ENCODE measurements at regions not wholly inside any gene's neighbourhood (a gene's known extent, or its start where the extent isn't known, plus 50 kb on each side); places are given as distances from the start of the nearest gene placed in this dataset.
"Not testable (repeated sequence)": the region's sequence is repeated elsewhere in the genome, so short reads cannot be mapped to it uniquely, and the experiment has no call there.

GRCh38 chr17:71748872-71749271, 371.9 kb upstream of the SOX9 start:
- ATAC-seq (ENCODE audit: poor library complexity) (no peak), DNase-seq (no peak)
- intact Hi-C loops (cut with DNase I) = no loop called here

DNA sequence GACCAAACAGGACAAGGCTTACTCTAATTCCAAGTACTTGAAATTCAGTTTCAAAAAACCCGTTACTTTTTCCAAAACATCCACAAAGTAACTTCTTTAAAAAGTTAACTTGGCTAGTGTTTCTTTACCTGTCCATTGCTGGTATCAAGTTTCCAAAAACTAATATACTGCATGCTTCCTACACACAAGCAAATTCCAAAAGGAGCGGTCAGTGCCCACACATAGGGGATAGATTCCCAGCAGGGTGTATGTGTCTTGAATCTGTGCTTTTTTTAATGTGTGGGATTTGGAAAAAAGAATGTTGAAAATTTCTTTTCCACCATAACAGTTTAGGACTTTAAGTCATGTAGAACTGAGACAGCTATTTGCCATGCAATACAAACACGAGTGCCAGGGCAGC, 367.8 kb upstream of the SOX9 start:
- no peak for DNase-seq
- intact Hi-C loops (cut with DNase I) = no loop called here
- ATAC-seq (ENCODE audit: poor library complexity) = no peak

GRCh38 chr17:71757156-71757555, 363.7 kb upstream of the SOX9 start:
- no peak for DNase-seq
- ATAC-seq (ENCODE audit: poor library complexity) = no peak
- intact Hi-C loops (cut with DNase I) = no loop called here

DNA sequence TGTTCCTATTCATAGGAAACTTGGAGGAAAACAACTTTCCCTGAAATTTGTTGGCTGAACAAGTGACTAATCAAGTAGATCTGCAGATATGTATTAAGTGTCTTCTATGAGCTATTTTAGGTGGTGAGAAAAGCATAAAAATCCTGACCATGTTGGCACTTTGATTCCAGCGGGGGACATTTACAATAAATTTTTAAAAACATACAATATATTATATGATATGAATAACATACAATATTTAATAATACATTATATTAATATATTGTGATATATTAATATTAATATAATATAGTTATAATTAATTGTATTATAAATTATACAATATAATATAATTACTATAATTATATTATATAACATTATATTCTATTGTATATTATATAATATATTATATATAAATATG, 362.9 kb upstream of the SOX9 start:
- intact Hi-C loops (cut with DNase I) = no loop called here
- DNase-seq (no peak), ATAC-seq (ENCODE audit: poor library complexity) (no peak)

DNA sequence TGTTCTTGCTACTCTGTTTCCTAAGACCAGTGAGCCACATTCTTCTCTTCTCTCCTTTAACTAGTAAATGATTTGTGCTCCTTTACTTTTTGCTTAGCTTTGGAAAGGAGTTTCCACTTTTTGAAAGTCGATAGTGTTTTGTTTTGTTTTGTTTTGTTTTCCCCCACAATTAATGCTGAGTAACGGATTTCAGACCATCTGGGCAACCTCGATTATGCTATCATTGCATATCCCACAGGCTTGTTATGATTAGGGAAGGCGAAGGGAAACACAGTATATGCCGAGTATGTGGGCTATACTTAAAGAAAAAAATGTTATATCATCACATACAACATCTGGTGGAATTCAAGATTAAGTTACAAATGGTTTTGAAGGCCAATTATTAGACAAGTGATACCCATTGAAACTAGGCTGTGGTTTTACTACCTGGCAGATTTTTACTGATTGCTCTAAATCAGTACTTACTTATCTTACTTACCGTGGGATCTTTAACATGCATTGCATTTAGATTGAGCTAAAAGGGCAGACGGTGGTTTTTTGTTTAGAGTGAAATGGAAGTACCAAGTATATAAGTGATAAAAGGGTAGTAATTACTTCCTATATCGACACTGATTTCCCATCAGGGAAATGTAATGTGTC, 361.3 kb upstream of the SOX9 start:
- intact Hi-C loops (cut with DNase I) = no loop called here
- DNase-seq (no peak), ATAC-seq (ENCODE audit: poor library complexity) (no peak)

GRCh38 chr17:71760062-71760720, 360.6 kb upstream of the SOX9 start:
- no peak for DNase-seq
- ATAC-seq (ENCODE audit: poor library complexity) = no peak
- intact Hi-C loops (cut with DNase I) = no loop called here

DNA sequence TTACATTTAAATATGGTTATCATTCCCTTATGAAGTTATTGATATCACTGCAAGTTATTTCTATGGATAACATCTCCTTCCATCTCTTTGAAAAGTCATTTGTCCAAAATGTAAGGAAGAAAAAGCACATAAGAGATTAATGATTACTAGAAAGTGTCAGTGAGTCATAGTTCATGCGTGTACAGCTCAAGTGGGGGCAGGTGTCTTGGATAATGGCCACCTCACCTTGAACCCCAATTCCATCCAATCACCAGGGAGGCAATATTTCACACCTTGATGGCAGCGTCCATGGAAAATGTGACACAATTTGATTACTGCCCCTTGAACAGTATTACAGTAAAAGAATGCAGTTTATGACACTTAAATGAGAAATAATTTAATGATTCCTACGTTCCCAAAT, 358.3 kb upstream of the SOX9 start:
- intact Hi-C loops (cut with DNase I) = no loop called here
- ATAC-seq (ENCODE audit: poor library complexity) = no peak
- no peak for DNase-seq

DNA sequence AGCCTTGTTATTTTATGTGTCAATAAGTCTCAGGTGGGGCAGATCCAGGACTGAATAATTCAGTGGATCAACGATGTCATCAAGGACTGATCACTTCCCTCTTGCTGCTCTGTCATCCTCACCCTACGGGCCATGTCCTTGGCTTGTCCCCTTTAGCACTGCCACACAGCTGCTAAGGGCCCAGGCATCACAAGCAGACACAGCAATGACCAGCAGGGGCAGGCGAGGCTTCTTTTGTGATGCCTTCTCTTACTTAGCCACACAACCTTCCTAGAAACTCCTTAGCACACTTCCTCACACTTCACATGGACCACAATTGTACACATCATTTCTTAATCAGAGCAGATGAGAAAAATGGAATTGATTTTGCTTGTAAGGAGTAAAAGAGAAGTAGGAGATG, 356.3 kb upstream of the SOX9 start:
- no peak for ATAC-seq (ENCODE audit: poor library complexity)
- DNase-seq = no peak
- intact Hi-C loops (cut with DNase I) = no loop called here

DNA sequence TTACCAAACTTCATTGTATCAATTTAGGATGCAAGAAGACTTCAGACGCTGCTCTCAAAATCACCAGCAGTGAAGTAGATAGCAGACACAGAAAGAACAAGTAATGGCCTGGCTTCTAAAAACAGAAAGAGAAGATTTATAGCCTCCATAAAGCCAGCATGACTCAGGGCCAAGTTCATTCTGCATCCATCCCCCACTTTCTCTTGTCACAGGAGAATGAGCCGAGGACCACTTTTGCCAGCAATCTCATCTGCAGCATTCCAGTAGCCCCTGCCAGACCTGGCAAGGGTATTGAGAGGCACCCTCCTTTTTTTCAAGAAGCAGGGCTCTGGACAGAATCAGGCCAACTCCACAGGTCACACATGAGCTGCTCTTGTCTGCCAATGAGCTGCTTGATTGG, 355.4 kb upstream of the SOX9 start:
- ATAC-seq (ENCODE audit: poor library complexity) = no peak
- intact Hi-C loops (cut with DNase I) = no loop called here
- DNase-seq = no peak

- DNase-seq = no peak
- intact Hi-C loops (cut with DNase I) = no loop called here
- no peak for ATAC-seq (ENCODE audit: poor library complexity)
Measured at GRCh38 chr17:71769850-71770249, 351.0 kb upstream of the SOX9 start.

- DNase-seq (no peak), ATAC-seq (ENCODE audit: poor library complexity) (no peak)
- intact Hi-C loops (cut with DNase I) = no loop called here
Measured at GRCh38 chr17:71777048-71777640, 343.7 kb upstream of the SOX9 start.

- DNase-seq (no peak), ATAC-seq (ENCODE audit: poor library complexity) (no peak)
- intact Hi-C loops (cut with DNase I) = no loop called here
Measured at GRCh38 chr17:71779482-71779881, 341.3 kb upstream of the SOX9 start.

- no peak for DNase-seq
- intact Hi-C loops (cut with DNase I) = no loop called here
- no peak for ATAC-seq (ENCODE audit: poor library complexity)
Measured at GRCh38 chr17:71780596-71780995, 340.2 kb upstream of the SOX9 start.

GRCh38 chr17:71782021-71782420, 338.8 kb upstream of the SOX9 start:
- intact Hi-C loops (cut with DNase I); ATAC-seq (ENCODE audit: poor library complexity); DNase-seq: not testable (repeated sequence)

GRCh38 chr17:71790791-71791190, 330.0 kb upstream of the SOX9 start:
- ATAC-seq (ENCODE audit: poor library complexity) = no peak

GRCh38 chr17:71791311-71791710, 329.5 kb upstream of the SOX9 start:
- ATAC-seq (ENCODE audit: poor library complexity) = no peak
- intact Hi-C loops (cut with DNase I) = no loop called here
- DNase-seq = no peak

More at GRCh38 chr17:71790791-71791190, 330.0 kb upstream of the SOX9 start:
- no peak for DNase-seq
- intact Hi-C loops (cut with DNase I) = no loop called here

GRCh38 chr17:71792966-71793365, 327.9 kb upstream of the SOX9 start:
- DNase-seq (no peak), ATAC-seq (ENCODE audit: poor library complexity) (no peak)
- intact Hi-C loops (cut with DNase I) = no loop called here

GRCh38 chr17:71793518-71793917, 327.3 kb upstream of the SOX9 start:
- no peak for DNase-seq
- no peak for ATAC-seq (ENCODE audit: poor library complexity)
- intact Hi-C loops (cut with DNase I) = no loop called here

DNA sequence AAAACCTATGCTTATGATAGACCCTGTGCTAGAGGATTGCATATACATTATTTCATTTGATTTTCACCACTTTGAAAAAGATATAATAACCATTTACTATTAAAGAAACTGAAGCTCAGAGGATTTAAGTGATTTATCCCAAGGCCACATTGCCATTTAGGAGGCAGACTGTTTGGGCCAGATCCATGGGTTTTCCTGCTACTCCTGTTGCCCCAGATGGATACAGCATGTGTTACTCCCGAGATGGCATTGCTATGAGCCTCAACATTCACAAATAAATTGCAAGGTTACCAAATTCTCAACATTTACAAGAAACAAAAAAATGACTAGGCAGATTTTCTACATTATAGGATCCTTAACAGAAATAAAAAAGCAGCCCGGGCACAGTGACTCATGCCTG, 322.1 kb upstream of the SOX9 start:
- intact Hi-C loops (cut with DNase I) = no loop called here
- no peak for DNase-seq
- ATAC-seq (ENCODE audit: poor library complexity) = no peak

GRCh38 chr17:71799657-71800056, 321.2 kb upstream of the SOX9 start:
- DNase-seq (no peak), ATAC-seq (ENCODE audit: poor library complexity) (no peak)
- intact Hi-C loops (cut with DNase I) = no loop called here

All from Right ventricle myocardium superior (tissue), 1 donor.